Fibroblast of upper back skin (primary cell): ENCODE measurements at regions not wholly inside any gene's neighbourhood (a gene's known extent, or its start where the extent isn't known, plus 50 kb on each side); places are given as distances from the start of the nearest gene placed in this dataset.
"Not testable (repeated sequence)": the region's sequence is repeated elsewhere in the genome, so short reads cannot be mapped to it uniquely, and the experiment has no call there.

Experiments used
- DNase-seq: peaks from one replicate; pipeline ENCODE4 v3.0.0-alpha.2; 2013

- DNase-seq, result no peak
These were observed 290.7 kb upstream of the FOLH1 start for GRCh38 chr11:49499117-49499516.

DNA sequence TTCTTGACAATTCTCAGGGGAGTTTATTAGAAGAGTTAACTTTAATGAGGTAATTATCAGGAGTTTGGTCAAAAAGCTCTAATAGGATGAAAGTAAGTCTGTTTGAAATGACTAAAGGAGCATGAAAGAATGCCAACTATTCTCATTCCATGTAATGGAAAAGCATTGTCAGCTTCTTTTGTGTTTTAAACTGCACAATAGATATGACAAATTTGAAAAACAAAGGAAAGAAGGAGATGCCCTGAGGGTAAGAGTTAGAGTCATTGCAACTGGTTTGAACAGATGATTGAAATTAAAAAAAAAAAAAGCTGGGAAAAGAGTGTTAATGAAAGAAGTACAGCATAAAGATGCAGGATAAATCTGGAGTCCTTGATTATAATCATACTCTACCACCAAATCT, 296.8 kb upstream of the FOLH1 start:
- no peak for DNase-seq

GRCh38 chr11:49526240-49526829, 317.9 kb upstream of the FOLH1 start:
- peak; percentile 10 for DNase-seq

DNA sequence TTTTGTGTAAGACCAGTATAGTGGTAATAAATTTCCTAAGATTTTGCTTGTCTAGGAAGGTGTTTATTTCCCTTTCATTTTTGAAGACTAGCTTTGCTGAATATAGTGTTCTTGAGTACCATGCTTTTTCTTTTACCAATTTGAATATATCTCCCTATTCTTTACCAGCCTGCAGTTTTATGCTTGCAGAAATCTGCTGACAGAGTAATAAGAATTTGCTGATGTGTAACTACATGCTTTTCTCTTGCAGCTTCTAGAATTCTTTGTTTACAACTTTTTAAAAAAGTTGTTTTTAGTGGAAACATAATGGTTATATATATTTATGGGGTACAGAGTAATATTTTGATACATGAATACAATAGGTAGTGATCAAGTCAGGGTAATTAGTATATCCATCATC, 324.8 kb upstream of the FOLH1 start:
- DNase-seq, result no peak

GRCh38 chr11:49538927-49539326, 330.5 kb upstream of the FOLH1 start:
- DNase-seq, result not testable (repeated sequence)

DNA sequence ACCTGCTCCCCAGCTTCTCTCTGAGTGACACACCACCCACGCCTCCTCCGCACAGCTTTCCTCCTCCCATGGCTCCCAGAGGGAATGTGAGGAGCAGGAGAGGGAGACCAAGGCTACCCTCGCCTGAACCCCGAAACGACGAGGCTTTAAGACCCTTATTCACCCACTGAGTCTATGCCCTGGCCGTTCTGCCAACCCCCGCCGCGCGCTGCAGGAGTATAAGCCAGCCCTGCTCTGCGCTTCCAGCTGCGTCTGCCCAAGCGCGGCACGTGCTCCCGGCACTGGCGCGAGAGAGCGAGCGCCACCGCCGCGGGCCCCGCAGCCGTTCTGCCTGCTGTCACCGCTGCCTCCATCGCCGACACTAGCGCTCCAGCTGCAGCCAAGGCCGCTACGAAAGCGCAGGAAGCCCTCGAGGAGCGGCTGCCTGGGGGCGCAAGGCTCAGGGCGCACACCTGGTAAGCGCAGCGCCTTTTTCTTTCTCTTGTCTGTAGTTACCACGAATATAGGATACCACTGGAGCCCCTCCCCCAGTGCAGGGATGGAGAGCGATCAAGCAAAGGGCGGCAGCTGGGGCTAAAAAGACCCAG, 350.0 kb upstream of the FOLH1 start:
- not testable (repeated sequence) for DNase-seq

DNA sequence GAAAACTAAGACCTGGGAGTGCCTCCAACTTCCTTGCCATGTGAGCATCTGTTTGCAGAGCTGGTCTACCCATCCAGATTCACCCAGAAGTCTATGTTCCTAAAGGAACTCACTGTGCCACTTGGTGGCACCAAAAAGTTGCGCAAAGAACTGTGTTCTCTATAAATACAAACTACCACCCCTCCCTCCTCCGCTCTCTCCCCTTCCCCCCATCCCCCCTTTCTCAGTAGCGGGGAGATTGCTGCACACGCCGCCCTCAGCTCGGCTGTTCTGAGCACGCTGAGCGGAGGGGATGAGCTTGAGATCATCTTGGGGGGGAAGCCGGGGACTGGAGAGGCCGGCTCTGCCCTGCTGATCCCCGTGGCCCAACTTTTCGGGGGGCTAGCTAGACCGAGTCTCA, 352.2 kb upstream of the FOLH1 start:
- DNase-seq, result not testable (repeated sequence)

- not testable (repeated sequence) for DNase-seq
These were observed 353.0 kb upstream of the FOLH1 start for GRCh38 chr11:49561240-49561880.

- not testable (repeated sequence) for DNase-seq
These were observed 353.9 kb upstream of the FOLH1 start for GRCh38 chr11:49562262-49562661.

DNA sequence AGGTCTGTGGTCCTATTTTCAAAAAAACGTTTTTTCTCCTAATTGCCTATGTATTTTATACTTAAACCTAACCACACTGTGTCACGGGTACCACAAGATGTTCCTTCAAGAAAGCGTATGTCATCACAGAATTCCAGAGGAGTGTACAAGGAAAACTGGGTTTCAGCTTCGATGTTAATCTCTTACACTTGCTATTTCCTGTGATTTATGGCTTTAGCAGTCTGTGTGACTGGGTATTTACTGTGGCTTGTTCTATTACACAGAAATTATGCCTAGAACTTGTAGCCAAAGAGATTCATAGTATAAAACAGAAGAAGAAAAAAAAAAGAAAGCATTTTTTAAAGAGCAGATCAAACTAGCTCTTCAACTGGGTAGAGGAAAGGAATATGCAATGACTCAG, 371.1 kb upstream of the FOLH1 start:
- DNase-seq, result not testable (repeated sequence)

- not testable (repeated sequence) for DNase-seq
These were observed 366.7 kb upstream of the OR4C13 start for GRCh38 chr11:49585495-49585894.

GRCh38 chr11:49608892-49609291, 343.3 kb upstream of the OR4C13 start:
- DNase-seq, result not testable (repeated sequence)

DNA sequence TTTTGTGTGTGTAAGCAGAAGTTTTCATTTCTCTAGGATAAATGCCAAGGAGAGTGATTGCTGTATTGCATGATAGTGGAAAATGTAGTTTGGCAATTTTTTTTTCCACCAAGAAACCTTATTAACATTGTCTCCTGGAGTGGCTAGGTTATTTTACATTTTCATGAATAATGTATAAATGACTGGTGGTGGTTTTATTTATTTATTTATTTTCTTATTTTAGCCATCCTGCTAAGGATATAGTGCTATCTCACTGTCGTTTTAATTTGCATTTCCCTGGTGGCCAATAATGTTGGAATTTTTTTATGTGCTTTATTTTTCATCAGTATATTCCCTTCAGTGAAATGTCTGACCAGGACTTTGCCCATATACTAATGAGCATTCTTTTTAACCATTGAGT, 328.3 kb upstream of the OR4C13 start:
- not testable (repeated sequence) for DNase-seq

- DNase-seq, result not testable (repeated sequence)
These were observed 281.5 kb upstream of the OR4C13 start for GRCh38 chr11:49670705-49671104.

- not testable (repeated sequence) for DNase-seq
These were observed 250.1 kb upstream of the OR4C13 start for GRCh38 chr11:49702121-49702520.

GRCh38 chr11:49750447-49750846, 201.7 kb upstream of the OR4C13 start:
- DNase-seq, result not testable (repeated sequence)

DNA sequence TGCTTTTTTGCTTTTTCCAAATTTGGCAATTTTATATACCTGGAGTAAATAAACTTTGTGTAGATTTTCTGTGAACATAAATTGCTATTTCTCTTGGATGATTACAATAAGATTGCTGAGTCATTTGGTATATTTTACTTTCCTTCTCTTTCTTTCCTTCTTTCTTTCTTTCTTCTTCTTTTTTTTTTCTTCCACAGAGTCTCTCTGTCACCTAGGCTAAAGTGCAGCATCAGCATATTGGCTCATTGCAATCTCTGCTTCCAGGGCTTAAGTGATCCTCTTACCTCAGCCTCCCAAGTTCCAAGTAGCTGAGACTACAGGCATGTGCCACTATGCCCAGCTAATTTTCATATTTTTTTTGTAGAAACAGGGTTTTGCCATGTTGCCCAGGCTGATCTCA, 201.2 kb upstream of the OR4C13 start:
- not testable (repeated sequence) for DNase-seq

- not testable (repeated sequence) for DNase-seq
These were observed 171.4 kb upstream of the OR4C13 start for GRCh38 chr11:49780791-49781190.

DNA sequence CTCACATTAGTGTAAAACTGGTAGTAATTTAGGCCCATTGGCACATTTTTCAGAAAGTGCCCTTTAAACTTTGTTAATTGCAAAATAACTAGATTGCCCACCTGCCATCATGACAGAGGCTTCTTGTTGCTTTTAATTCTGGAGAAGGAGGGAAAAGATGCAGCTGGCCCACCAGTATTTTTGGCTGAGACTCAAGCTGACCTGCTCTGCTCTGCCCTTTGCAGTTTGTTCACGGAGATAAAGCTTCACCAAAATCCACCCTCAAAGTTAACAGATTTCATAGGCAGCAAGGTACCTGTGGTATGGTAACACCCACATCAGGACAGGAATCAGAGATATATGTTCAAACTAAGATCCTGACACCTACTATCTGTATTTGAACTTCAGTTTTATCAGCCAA, 170.2 kb upstream of the OR4C13 start:
- DNase-seq, result not testable (repeated sequence)

DNA sequence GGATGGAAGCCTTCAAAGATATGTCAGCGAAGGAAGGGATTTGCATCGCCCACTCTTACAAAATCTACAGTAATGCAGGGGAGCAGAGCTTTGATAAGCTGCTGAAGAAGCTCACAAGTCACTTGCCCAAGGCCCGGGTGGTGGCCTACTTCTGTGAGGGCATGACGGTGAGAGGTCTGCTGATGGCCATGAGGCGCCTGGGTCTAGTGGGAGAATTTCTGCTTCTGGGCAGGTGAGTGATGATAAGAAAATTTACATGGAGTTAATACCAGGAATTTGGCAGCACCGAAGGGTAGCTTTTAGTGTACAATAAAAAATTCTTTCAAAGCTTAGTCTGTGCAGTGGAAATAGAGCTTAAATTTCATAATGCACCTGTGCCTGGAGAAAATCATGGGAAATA, 168.3 kb upstream of the OR4C13 start:
- DNase-seq, result not testable (repeated sequence)

DNA sequence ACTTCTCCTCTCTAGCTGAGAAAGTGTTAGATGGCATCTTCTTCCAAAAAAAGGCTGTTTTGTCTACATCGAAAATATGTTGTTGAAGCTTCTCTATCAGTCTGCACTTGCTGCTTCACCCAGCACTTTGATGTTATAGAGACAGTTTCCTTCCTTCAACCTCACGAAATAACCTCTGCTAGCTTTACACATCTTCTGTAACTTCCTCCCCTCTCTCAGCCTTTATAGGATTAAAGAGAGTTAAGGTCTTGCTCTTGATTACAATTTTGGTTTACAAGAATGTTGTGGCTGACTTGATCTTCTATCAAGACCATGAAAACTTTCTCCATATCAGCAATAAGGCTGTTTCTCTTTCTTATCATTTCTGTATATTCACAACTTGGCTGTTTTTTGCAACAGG, 162.4 kb upstream of the OR4C13 start:
- not testable (repeated sequence) for DNase-seq

- DNase-seq, result not testable (repeated sequence)
These were observed 153.9 kb upstream of the OR4C13 start for GRCh38 chr11:49798206-49798837.

DNA sequence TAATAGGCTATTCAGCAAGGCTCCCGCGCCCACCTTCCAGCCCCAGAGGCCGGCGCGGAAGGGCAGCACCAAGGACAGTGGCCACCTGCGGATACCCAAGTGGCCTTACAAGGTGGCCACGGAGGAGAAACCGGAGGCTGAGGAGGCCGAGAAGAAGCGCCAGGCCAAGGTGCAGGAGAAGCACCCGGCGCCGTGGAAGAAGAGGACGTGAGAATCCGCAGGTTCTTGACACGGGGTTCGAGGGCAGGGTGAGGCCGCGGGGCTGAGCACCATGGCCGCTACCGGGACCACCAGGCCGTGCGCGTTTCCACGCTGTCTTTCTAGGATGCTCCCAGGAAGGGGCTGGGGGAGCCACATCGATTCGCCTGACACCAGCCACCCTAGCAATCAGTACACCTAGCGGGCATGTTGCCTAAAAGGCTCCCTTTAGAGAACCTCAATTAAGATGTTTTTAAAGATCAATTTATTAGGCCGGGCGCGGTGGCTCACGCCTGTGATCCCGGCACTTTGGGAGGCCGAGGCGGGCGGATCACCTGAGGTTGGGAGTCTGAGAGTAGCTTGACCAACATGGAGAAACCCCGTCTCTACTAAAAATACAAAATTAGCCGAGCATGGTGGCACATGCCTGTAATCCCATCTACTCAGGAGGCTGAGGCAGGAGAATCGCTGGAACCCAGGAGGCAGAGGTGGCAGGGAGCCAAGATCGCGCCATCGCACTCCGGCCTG, 134.3 kb upstream of the OR4C13 start:
- not testable (repeated sequence) for DNase-seq
